ENCODE measurements at regions not wholly inside any gene's neighbourhood (a gene's known extent, or its start where the extent isn't known, plus 50 kb on each side); places are given as distances from the start of the nearest gene placed in this dataset.

DNA sequence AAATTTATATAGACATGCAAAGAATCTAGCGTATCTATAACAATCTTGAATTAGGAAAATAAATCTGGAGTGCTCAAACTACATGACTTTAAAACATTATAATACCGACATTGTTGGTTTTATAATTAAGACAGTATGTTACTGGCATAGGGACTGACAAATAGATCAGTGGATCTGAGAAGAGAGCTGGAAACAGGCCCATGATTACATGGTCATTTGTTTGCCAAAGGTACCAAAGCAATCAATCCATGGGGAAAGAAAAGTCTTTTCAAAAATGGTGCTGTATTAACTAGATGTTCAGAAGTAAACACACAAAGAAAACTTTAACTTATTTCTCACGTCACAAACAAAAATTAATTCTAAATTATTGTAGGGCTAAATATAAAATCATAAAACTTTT, 124.2 kb downstream of the BCL2L11 start:
- no peaks in the 10 kb centered on the region for H3K9me3 ChIP-seq (ENCODE audit: insufficient read depth, low read length)
- H3K4me1 ChIP-seq (ENCODE audit: low read length) = no peaks in the 10 kb centered on the region
- H3K36me3 ChIP-seq (replicated peaks; ENCODE audit: low read depth, low read length) = no peaks in the 10 kb centered on the region
- H3K9ac ChIP-seq (ENCODE audit: low read length) = no peak overlapping the region
- no peak overlapping the region for H3K4me2 ChIP-seq (ENCODE audit: low read length)
- no peak overlapping the region for H2AFZ ChIP-seq (ENCODE audit: low read depth, low read length)
- TF ChIP-seq, protein P1, sequence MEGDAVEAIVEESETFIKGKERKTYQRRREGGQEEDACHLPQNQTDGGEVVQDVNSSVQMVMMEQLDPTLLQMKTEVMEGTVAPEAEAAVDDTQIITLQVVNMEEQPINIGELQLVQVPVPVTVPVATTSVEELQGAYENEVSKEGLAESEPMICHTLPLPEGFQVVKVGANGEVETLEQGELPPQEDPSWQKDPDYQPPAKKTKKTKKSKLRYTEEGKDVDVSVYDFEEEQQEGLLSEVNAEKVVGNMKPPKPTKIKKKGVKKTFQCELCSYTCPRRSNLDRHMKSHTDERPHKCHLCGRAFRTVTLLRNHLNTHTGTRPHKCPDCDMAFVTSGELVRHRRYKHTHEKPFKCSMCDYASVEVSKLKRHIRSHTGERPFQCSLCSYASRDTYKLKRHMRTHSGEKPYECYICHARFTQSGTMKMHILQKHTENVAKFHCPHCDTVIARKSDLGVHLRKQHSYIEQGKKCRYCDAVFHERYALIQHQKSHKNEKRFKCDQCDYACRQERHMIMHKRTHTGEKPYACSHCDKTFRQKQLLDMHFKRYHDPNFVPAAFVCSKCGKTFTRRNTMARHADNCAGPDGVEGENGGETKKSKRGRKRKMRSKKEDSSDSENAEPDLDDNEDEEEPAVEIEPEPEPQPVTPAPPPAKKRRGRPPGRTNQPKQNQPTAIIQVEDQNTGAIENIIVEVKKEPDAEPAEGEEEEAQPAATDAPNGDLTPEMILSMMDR (IDR thresholded peaks at IDR 0.05; ENCODE audit: low read depth, low read length) = no peak
- no peak for TF ChIP-seq EZH2phosphoT487 (IDR thresholded peaks at IDR 0.05; ENCODE audit: low read depth)
- H4K20me1 ChIP-seq (ENCODE audit: insufficient read depth, low read length) = no peaks in the 10 kb centered on the region
- no peak overlapping the region for H3K4me3 ChIP-seq (ENCODE audit: low read length)
- no peak overlapping the region for H3K27ac ChIP-seq (ENCODE audit: low read length)
- H3K27me3 ChIP-seq (ENCODE audit: low read depth, low read length) = no peaks in the 10 kb centered on the region
- no peaks in the 10 kb centered on the region for H3K79me2 ChIP-seq (ENCODE audit: low read length)

- no peak for TF ChIP-seq EZH2phosphoT487 (IDR thresholded peaks at IDR 0.05; ENCODE audit: low read depth)
- Histone ChIP-seq H3K9ac (ENCODE audit: low read length) (no peak overlapping the region), H3K4me3 (ENCODE audit: low read length) (no peak overlapping the region), H4K20me1 (ENCODE audit: insufficient read depth, low read length) (peaks cover 8% of the 10 kb centered on the region; the same call in 1 of the 2 replicates), H3K4me2 (ENCODE audit: low read length) (no peak overlapping the region), H3K4me1 (ENCODE audit: low read length) (no peaks in the 10 kb centered on the region), H3K79me2 (ENCODE audit: low read length) (no peaks in the 10 kb centered on the region), H2AFZ (ENCODE audit: low read depth, low read length) (no peak overlapping the region), H3K27me3 (ENCODE audit: low read depth, low read length) (no peaks in the 10 kb centered on the region), H3K27ac (ENCODE audit: low read length) (no peak overlapping the region), H3K36me3 (replicated peaks; ENCODE audit: low read depth, low read length) (no peaks in the 10 kb centered on the region), H3K9me3 (ENCODE audit: insufficient read depth, low read length) (no peaks in the 10 kb centered on the region)
Measured at GRCh38 chr2:111246620-111247061, 125.9 kb downstream of the BCL2L11 start.

DNA sequence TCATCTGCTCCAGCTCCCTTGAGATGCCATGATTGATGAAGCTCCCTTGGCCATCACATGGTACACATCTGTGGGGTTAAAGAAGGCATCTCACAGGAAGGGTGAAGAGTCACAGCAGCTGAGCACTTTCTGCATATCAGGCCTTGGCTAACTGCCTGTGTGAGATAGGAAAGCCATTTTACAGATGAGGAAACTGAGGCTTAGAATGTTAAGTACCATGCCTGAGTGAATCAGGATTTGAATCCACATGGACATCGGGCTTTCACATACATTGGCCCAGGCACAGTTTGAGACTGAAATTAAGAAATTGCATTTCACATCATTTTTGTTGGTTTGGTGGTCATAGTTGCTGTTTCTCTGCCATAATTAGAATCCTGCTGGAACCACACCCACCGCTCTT, 126.8 kb downstream of the BCL2L11 start:
- peaks cover 3% of the 10 kb centered on the region for H3K36me3 ChIP-seq (replicated peaks; ENCODE audit: low read depth, low read length)
- H3K4me1 ChIP-seq (ENCODE audit: low read length) = no peaks in the 10 kb centered on the region
- no peaks in the 10 kb centered on the region for H3K27me3 ChIP-seq (ENCODE audit: low read depth, low read length)
- H3K4me3 ChIP-seq (ENCODE audit: low read length) = no peak overlapping the region
- no peak overlapping the region for H3K9ac ChIP-seq (ENCODE audit: low read length)
- no peaks in the 10 kb centered on the region for H3K79me2 ChIP-seq (ENCODE audit: low read length)
- no peak overlapping the region for H2AFZ ChIP-seq (ENCODE audit: low read depth, low read length)
- peaks cover 8% of the 10 kb centered on the region; the same call in 1 of the 2 replicates for H4K20me1 ChIP-seq (ENCODE audit: insufficient read depth, low read length)
- no peak overlapping the region for H3K27ac ChIP-seq (ENCODE audit: low read length)
- TF ChIP-seq, protein P1 (IDR thresholded peaks at IDR 0.05; ENCODE audit: low read depth, low read length) = no peak
- no peak for TF ChIP-seq EZH2phosphoT487 (IDR thresholded peaks at IDR 0.05; ENCODE audit: low read depth)
- H3K4me2 ChIP-seq (ENCODE audit: low read length) = no peak overlapping the region
- H3K9me3 ChIP-seq (ENCODE audit: insufficient read depth, low read length) = no peaks in the 10 kb centered on the region

- H3K36me3 ChIP-seq (replicated peaks; ENCODE audit: low read depth, low read length) = peaks cover 3% of the 10 kb centered on the region
- H3K79me2 ChIP-seq (ENCODE audit: low read length) = no peaks in the 10 kb centered on the region
- H3K4me2 ChIP-seq (ENCODE audit: low read length) = no peak overlapping the region
- no peak overlapping the region for H3K27ac ChIP-seq (ENCODE audit: low read length)
- H2AFZ ChIP-seq (ENCODE audit: low read depth, low read length) = no peak overlapping the region
- peaks cover 8% of the 10 kb centered on the region; the same call in 1 of the 2 replicates for H4K20me1 ChIP-seq (ENCODE audit: insufficient read depth, low read length)
- H3K4me3 ChIP-seq (ENCODE audit: low read length) = no peak overlapping the region
- no peaks in the 10 kb centered on the region for H3K27me3 ChIP-seq (ENCODE audit: low read depth, low read length)
- TF ChIP-seq, protein P1 (IDR thresholded peaks at IDR 0.05; ENCODE audit: low read depth, low read length) = no peak
- TF ChIP-seq EZH2phosphoT487 (IDR thresholded peaks at IDR 0.05; ENCODE audit: low read depth) = no peak
- no peak overlapping the region for H3K9ac ChIP-seq (ENCODE audit: low read length)
- no peaks in the 10 kb centered on the region for H3K4me1 ChIP-seq (ENCODE audit: low read length)
- H3K9me3 ChIP-seq (ENCODE audit: insufficient read depth, low read length) = no peaks in the 10 kb centered on the region
Measured at GRCh38 chr2:111249806-111250205, 129.1 kb downstream of the BCL2L11 start.

Measured in OCI-LY3 (cell line).